Nephron progenitor cell (in vitro differentiated cells): ENCODE measurements at regions not wholly inside any gene's neighbourhood (a gene's known extent, or its start where the extent isn't known, plus 50 kb on each side); places are given as distances from the start of the nearest gene placed in this dataset.
"Not testable (repeated sequence)": the region's sequence is repeated elsewhere in the genome, so short reads cannot be mapped to it uniquely, and the experiment has no call there.

ENCODE experiments used
- DNase-seq: peaks from one replicate; pipeline ENCODE4 v3.0.0; 2021
- H3K27ac Mint-ChIP-seq: 2 replicates; pipeline ENCODE4 v1.8.0; 2021; ENCODE audit warnings: mild to moderate bottlenecking, moderate library complexity, mixed read lengths
- H3K27me3 Mint-ChIP-seq: 2 replicates; pipeline ENCODE4 v1.8.0; 2021; ENCODE audit warnings: mild to moderate bottlenecking, low read depth, mixed read lengths; ENCODE audit not compliant: poor library complexity
- H3K36me3 Mint-ChIP-seq: 2 replicates; pipeline ENCODE4 v1.8.0; 2021; ENCODE audit warnings: low read depth, mixed read lengths
- H3K4me1 Mint-ChIP-seq: 2 replicates; pipeline ENCODE4 v1.8.0; 2021; ENCODE audit warnings: mixed read lengths
- H3K4me3 Mint-ChIP-seq: 2 replicates; pipeline ENCODE4 v1.8.0; 2021; ENCODE audit warnings: mild to moderate bottlenecking, moderate library complexity, mixed read lengths
- H3K9me3 Mint-ChIP-seq: 2 replicates; pipeline ENCODE4 v1.8.0; 2021; ENCODE audit warnings: mild to moderate bottlenecking, moderate library complexity, mixed read lengths
- TF ChIP-seq, protein P1 (sequence below): fragments of 200-600 bp; sonication (generic); IDR thresholded peaks from 2 replicates; pipeline ENCODE4 v1.5.0; 2021; ENCODE audit warnings: antibody characterized with exemption

DNA sequence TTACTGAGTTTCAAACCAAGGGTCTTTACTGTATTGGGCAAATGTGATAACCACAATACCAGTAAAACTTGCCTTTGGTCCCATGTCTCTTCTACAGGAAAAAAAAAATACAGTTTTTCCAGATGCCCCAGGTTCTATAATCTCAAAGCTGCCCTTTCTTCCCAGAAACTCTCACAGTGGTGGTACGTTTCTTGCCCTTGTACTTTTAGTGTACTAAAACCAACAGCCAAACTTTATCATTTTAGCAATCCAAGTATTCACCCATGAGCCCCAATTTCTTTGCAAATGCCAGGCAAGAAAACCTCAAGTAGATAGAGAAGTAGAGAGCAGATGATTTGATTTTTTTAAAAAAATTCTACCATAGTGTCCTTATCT lies 157.8 kb downstream of the OR2B2 start:
- Mint-ChIP-seq H3K36me3 (no peaks in the 10 kb centered on the region), H3K4me3 (peak overlapping the region; percentile 97), H3K4me1 (peaks cover 39% of the 10 kb centered on the region), H3K9me3 (no peaks in the 10 kb centered on the region), H3K27ac (no peak overlapping the region), H3K27me3 (peaks cover 36% of the 10 kb centered on the region)
- no peak for DNase-seq
- TF ChIP-seq, protein P1, sequence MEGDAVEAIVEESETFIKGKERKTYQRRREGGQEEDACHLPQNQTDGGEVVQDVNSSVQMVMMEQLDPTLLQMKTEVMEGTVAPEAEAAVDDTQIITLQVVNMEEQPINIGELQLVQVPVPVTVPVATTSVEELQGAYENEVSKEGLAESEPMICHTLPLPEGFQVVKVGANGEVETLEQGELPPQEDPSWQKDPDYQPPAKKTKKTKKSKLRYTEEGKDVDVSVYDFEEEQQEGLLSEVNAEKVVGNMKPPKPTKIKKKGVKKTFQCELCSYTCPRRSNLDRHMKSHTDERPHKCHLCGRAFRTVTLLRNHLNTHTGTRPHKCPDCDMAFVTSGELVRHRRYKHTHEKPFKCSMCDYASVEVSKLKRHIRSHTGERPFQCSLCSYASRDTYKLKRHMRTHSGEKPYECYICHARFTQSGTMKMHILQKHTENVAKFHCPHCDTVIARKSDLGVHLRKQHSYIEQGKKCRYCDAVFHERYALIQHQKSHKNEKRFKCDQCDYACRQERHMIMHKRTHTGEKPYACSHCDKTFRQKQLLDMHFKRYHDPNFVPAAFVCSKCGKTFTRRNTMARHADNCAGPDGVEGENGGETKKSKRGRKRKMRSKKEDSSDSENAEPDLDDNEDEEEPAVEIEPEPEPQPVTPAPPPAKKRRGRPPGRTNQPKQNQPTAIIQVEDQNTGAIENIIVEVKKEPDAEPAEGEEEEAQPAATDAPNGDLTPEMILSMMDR, result no peak

DNA sequence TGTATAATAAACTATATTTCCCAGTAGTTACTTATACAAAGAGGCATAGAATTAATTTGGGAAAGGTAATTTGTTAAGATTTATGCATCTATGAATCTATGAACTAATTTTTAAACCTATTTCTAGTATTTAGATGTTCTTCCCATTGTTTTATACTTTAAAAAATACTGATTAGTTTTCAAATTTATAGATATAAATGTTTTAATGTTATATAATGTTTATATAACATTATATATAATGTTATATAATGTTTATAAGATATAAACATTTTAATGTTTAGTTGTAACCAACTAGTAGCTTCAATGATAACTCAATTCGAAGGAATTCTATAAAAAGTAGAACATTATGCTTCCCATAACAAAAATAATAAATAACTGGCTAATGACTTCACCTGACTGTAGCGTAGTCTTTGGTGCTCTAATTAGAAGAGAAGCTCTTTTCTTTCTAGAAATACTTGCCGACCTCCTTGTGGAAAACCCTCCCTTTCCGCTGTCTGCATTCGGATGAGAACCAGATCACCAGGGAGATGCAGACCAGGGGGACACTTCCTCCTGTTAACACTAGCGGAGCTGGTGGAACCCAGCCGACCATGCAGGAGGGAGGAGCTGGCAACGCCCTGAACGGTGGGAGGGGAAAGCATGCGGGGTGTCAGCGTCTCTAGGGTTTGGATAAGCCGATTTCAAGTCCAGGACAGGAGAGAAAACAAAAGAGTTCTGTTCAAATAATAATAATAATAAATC lies 158.4 kb downstream of the OR2B2 start:
- peaks cover 36% of the 10 kb centered on the region for H3K4me1 Mint-ChIP-seq
- H3K9me3 Mint-ChIP-seq, result no peaks in the 10 kb centered on the region
- H3K36me3 Mint-ChIP-seq, result no peaks in the 10 kb centered on the region
- TF ChIP-seq, protein P1, result peak; percentile 13
- H3K27ac Mint-ChIP-seq, result peak overlapping the region; percentile 92
- H3K4me3 Mint-ChIP-seq, result peak overlapping the region; percentile 97
- peak; percentile 81 for DNase-seq
- peaks cover 42% of the 10 kb centered on the region for H3K27me3 Mint-ChIP-seq

DNA sequence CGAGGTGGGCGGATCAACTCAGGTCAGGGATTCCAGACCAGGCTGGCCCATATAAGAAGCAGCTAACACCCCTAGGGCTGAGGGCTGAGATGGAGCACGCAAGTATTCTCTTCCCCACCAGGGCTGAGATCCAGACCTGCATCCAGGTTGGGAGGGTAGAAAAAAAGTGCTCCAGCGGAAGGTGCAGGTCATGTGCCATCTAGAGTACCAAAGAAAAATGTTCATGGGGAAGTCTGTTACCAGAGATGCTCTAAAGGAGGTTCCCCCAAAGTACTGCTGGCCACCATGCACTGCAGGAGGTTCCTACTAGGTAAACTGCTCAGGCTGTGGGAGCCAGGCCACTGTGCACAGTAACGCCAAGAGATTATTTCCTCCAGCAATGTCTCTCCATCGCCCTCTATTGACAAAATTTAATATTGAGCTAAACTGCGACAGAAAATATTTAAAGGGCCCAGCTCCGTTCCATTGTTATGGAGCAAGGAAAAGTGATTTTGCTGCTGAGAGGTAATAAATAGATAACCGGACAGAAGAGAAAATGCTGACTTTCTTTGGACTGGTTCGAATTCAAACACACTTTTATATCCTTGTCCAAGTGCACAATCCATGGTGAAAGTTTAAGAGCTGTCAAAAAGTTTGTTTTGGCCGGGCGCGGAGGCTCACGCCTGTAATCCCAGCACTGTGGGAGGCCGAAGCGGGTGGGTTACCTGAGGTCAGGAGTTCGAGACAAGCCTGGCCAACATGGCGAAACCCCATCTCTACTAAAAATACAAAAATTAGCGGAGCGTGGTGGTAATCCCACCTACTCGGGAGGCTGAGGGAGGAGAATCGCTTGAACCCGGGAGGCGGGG lies 159.9 kb downstream of the OR2B2 start:
- TF ChIP-seq, protein P1, result peak; percentile 83
- no peaks in the 10 kb centered on the region for H3K36me3 Mint-ChIP-seq
- H3K4me3 Mint-ChIP-seq, result peak overlapping the region; percentile 97
- H3K27me3 Mint-ChIP-seq, result peaks cover 58% of the 10 kb centered on the region
- H3K9me3 Mint-ChIP-seq, result no peaks in the 10 kb centered on the region
- H3K27ac Mint-ChIP-seq, result peak overlapping the region; percentile 63
- peak; percentile 56 for DNase-seq
- peaks cover 20% of the 10 kb centered on the region for H3K4me1 Mint-ChIP-seq

DNA sequence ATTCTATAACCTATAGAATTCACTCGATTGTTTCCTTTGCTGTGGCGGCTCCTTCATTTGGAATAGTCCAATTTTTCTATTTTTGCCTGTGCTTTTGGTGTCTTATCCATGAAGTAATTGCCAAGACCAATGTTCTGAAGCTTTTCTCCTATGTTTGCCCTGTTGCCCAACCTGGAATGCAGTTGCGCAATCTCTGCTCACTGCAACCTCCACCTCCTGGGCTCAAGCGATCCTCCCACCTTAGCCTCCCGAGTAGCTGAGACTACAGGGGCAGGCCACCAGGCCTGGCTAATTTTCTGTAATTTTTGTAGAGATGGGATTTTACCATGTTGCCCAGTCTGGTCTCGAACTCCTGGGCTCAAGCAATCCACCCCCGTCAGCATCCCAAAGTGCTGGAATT lies 163.5 kb downstream of the OR2B2 start:
- peaks cover 75% of the 10 kb centered on the region for H3K27me3 Mint-ChIP-seq
- H3K4me3 Mint-ChIP-seq, result no peak overlapping the region
- peaks cover 12% of the 10 kb centered on the region for H3K4me1 Mint-ChIP-seq
- TF ChIP-seq, protein P1, result no peak
- H3K9me3 Mint-ChIP-seq, result no peaks in the 10 kb centered on the region
- no peaks in the 10 kb centered on the region for H3K36me3 Mint-ChIP-seq
- DNase-seq, result no peak
- H3K27ac Mint-ChIP-seq, result no peak overlapping the region

DNA sequence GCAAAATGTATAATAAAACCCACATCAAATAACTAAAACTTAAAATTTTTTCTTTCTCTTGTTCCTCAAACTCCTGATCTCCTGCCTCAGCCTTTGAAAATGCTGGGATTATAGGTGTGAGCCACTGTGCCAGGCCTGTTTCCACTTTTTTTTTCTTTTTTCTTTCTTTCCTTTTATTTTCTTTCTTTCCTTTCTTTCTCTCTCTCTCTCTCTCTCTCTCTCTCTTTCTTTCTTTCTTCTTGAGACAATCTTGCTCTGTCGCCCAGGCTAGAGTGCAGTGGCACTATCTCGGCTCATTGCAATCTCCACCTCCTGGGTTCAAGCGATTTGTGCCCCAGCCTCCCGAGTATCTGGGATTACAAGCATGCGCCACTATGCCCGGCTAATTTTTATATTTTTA lies 164.6 kb downstream of the OR2B2 start:
- no peak for DNase-seq
- no peak overlapping the region for H3K27ac Mint-ChIP-seq
- no peaks in the 10 kb centered on the region for H3K36me3 Mint-ChIP-seq
- peaks cover 69% of the 10 kb centered on the region for H3K27me3 Mint-ChIP-seq
- TF ChIP-seq, protein P1, result no peak
- peaks cover 22% of the 10 kb centered on the region for H3K4me1 Mint-ChIP-seq
- H3K9me3 Mint-ChIP-seq, result no peaks in the 10 kb centered on the region
- H3K4me3 Mint-ChIP-seq, result no peak overlapping the region

DNA sequence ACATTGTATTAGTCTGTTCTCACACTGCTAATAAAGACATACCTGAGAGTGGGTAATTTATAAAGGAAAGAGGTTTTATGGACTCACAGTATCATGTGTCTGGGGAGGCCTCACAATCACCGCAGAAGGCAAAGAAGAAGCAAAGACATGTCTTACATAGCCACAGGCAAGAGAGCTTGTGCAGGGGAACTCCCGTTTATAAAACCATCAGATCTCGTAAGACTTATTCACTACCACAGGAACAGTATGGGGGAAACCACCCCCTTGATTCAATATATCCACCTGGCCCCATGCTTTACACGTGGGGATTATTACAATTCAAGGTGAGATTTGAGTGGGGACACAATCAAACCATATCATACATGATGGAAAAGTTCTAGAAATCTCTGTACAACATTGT lies 165.3 kb downstream of the OR2B2 start:
- not testable (repeated sequence) for H3K27ac Mint-ChIP-seq, H3K9me3 Mint-ChIP-seq, H3K36me3 Mint-ChIP-seq, DNase-seq, H3K4me3 Mint-ChIP-seq
- Mint-ChIP-seq H3K4me1 (peaks cover 26% of the 10 kb centered on the region), H3K27me3 (peaks cover 69% of the 10 kb centered on the region)
